Activated CD4-positive, alpha-beta memory T cell treated with anti-CD3 and anti-CD28 coated beads, Interleukin-2, amount 10 ng/mL, durations not matched to agents 7 days and 5 days (primary cell): ENCODE measurements at regions not wholly inside any gene's neighbourhood (a gene's known extent, or its start where the extent isn't known, plus 50 kb on each side); places are given as distances from the start of the nearest gene placed in this dataset.

ENCODE experiments used
- CTCF ChIA-PET: fragments of 350-600 bp; sonication (Branson Sonifier 250); formaldehyde crosslinking; loops from one replicate; lab custom pipeline; 2021; ENCODE audit warnings: antibody characterized with exemption, inconsistent platforms; lab: Charles Lee
- POLR2A ChIA-PET: fragments of 350-600 bp; sonication (Branson Sonifier 250); formaldehyde crosslinking; loops from one replicate; lab custom pipeline; 2021; ENCODE audit warnings: antibody characterized with exemption; lab: Charles Lee
- DNase-seq: peaks from one replicate; pipeline ENCODE4 v3.0.0-alpha.2; 2020
- H3K27ac Mint-ChIP-seq: one replicate; pipeline ENCODE4 v1.8.0; 2021; ENCODE audit warnings: mild to moderate bottlenecking, mixed read lengths
- H3K27me3 Mint-ChIP-seq: one replicate; pipeline ENCODE4 v1.8.0; 2021; ENCODE audit warnings: mixed read lengths
- H3K36me3 Mint-ChIP-seq: one replicate; pipeline ENCODE4 v1.8.0; 2021; ENCODE audit warnings: low read depth, mixed read lengths
- H3K4me1 Mint-ChIP-seq: one replicate; pipeline ENCODE4 v1.8.0; 2021; ENCODE audit warnings: mixed read lengths
- H3K4me3 Mint-ChIP-seq: one replicate; pipeline ENCODE4 v1.8.0; 2021; ENCODE audit warnings: mild to moderate bottlenecking, mixed read lengths
- H3K9me3 Mint-ChIP-seq: one replicate; pipeline ENCODE4 v1.8.0; 2021; ENCODE audit warnings: mixed read lengths

GRCh38 chr17:77470800-77471733 is 330.3 kb downstream of the SEC14L1 start:
- H3K36me3 Mint-ChIP-seq: peaks cover 81% of the 10 kb centered on the region
- H3K9me3 Mint-ChIP-seq: no peaks in the 10 kb centered on the region
- H3K27ac Mint-ChIP-seq: peak overlapping the region; percentile 84
- H3K4me1 Mint-ChIP-seq: peaks cover 92% of the 10 kb centered on the region
- POLR2A ChIA-PET: interaction anchor here (1.3 to 7.4 kb wide), 7 partner anchors 11 to 71 kb away, joined by 4 to 71 read pairs (median 7); no protein-coding TSS in a partner anchor
- DNase-seq: no peak
- CTCF ChIA-PET: interaction anchor here (1.2 to 2.2 kb wide), 2 partner anchors 11 to 30 kb away, joined by 3 to 11 read pairs; no protein-coding TSS in a partner anchor
- no peaks in the 10 kb centered on the region for H3K27me3 Mint-ChIP-seq
- H3K4me3 Mint-ChIP-seq: peak overlapping the region; percentile 30

- Mint-ChIP-seq H3K27ac (peak overlapping the region; percentile 84), H3K27me3 (no peaks in the 10 kb centered on the region), H3K36me3 (peaks cover 76% of the 10 kb centered on the region), H3K4me3 (peak overlapping the region; percentile 12), H3K4me1 (peaks cover 92% of the 10 kb centered on the region), H3K9me3 (no peaks in the 10 kb centered on the region)
- POLR2A ChIA-PET: interaction anchor here (1.3 to 7.4 kb wide), 9 partner anchors 12 to 72 kb away, joined by 3 to 71 read pairs (median 5); no protein-coding TSS in a partner anchor
- DNase-seq: no peak
- CTCF ChIA-PET: interaction anchor here (1.0 to 4.4 kb wide), 9 partner anchors 11 to 140 kb away, joined by 3 to 19 read pairs (median 5); no protein-coding TSS in a partner anchor
Observed at GRCh38 chr17:77471984-77472461, 331.3 kb downstream of the SEC14L1 start.

GRCh38 chr17:77472468-77473310 is 331.9 kb downstream of the SEC14L1 start:
- H3K4me3 Mint-ChIP-seq: peak overlapping the region; percentile 12
- peak overlapping the region; percentile 84 for H3K27ac Mint-ChIP-seq
- ChIA-PET POLR2A (interaction anchor here (0.7 to 7.4 kb wide), 14 partner anchors 12 to 1280 kb away, joined by 3 to 71 read pairs (median 4); no protein-coding TSS in a partner anchor), CTCF (interaction anchor here (0.8 to 4.4 kb wide), 12 partner anchors 12 to 141 kb away, joined by 3 to 19 read pairs (median 3); no protein-coding TSS in a partner anchor)
- DNase-seq: no peak
- H3K27me3 Mint-ChIP-seq: no peaks in the 10 kb centered on the region
- peaks cover 97% of the 10 kb centered on the region for H3K4me1 Mint-ChIP-seq
- peaks cover 80% of the 10 kb centered on the region for H3K36me3 Mint-ChIP-seq
- no peaks in the 10 kb centered on the region for H3K9me3 Mint-ChIP-seq

GRCh38 chr17:77473615-77474226 is 333.0 kb downstream of the SEC14L1 start:
- peak overlapping the region; percentile 84 for H3K27ac Mint-ChIP-seq
- no peaks in the 10 kb centered on the region for H3K27me3 Mint-ChIP-seq
- no peaks in the 10 kb centered on the region for H3K9me3 Mint-ChIP-seq
- H3K4me1 Mint-ChIP-seq: peaks cover 96% of the 10 kb centered on the region
- DNase-seq: no peak
- H3K4me3 Mint-ChIP-seq: no peak overlapping the region
- peaks cover 75% of the 10 kb centered on the region for H3K36me3 Mint-ChIP-seq
- CTCF ChIA-PET: interaction anchor here (0.9 to 4.4 kb wide), 9 partner anchors 10 to 142 kb away, joined by 3 to 19 read pairs (median 5); no protein-coding TSS in a partner anchor
- POLR2A ChIA-PET: interaction anchor here (0.6 to 7.4 kb wide), 19 partner anchors 8 to 484 kb away, joined by 3 to 71 read pairs (median 5); no protein-coding TSS in a partner anchor

GRCh38 chr17:77474292-77474988 is 333.7 kb downstream of the SEC14L1 start:
- no peak for DNase-seq
- POLR2A ChIA-PET: interaction anchor here (0.6 to 7.4 kb wide), 20 partner anchors 9 to 1476 kb away, joined by 3 to 71 read pairs (median 5); no protein-coding TSS in a partner anchor
- Mint-ChIP-seq H3K9me3 (no peaks in the 10 kb centered on the region), H3K4me3 (no peak overlapping the region), H3K27me3 (no peaks in the 10 kb centered on the region), H3K36me3 (peaks cover 75% of the 10 kb centered on the region), H3K4me1 (peaks cover 96% of the 10 kb centered on the region), H3K27ac (peak overlapping the region; percentile 84)
- CTCF ChIA-PET: interaction anchor here (1.0 to 4.4 kb wide), 6 partner anchors 11 to 74 kb away, joined by 3 to 19 read pairs (median 4); no protein-coding TSS in a partner anchor

- peak overlapping the region; percentile 28 for H3K4me3 Mint-ChIP-seq
- H3K27ac Mint-ChIP-seq: peak overlapping the region; percentile 50
- peaks cover 88% of the 10 kb centered on the region for H3K4me1 Mint-ChIP-seq
- DNase-seq: peak; percentile 70
- ChIA-PET POLR2A (interaction anchor here (0.6 to 7.4 kb wide), 16 partner anchors 8 to 1477 kb away, joined by 3 to 71 read pairs (median 6); no protein-coding TSS in a partner anchor), CTCF (interaction anchor here (0.6 to 4.4 kb wide), 6 partner anchors 11 to 86 kb away, joined by 3 to 19 read pairs (median 4); no protein-coding TSS in a partner anchor)
- no peaks in the 10 kb centered on the region for H3K27me3 Mint-ChIP-seq
- peaks cover 70% of the 10 kb centered on the region for H3K36me3 Mint-ChIP-seq
- no peaks in the 10 kb centered on the region for H3K9me3 Mint-ChIP-seq
Observed at GRCh38 chr17:77475016-77475976, 334.5 kb downstream of the SEC14L1 start.

GRCh38 chr17:77476006-77476405 is 335.2 kb downstream of the SEC14L1 start:
- Mint-ChIP-seq H3K27ac (no peak overlapping the region), H3K4me1 (peaks cover 81% of the 10 kb centered on the region), H3K4me3 (no peak overlapping the region), H3K27me3 (no peaks in the 10 kb centered on the region), H3K36me3 (peaks cover 63% of the 10 kb centered on the region), H3K9me3 (no peaks in the 10 kb centered on the region)
- no peak for DNase-seq
- ChIA-PET POLR2A (interaction anchor here (1.6 to 7.4 kb wide), 5 partner anchors 10 to 71 kb away, joined by 5 to 71 read pairs (median 14); no protein-coding TSS in a partner anchor), CTCF (interaction anchor here (1.2 to 4.4 kb wide), 3 partner anchors 16 to 76 kb away, joined by 3 to 19 read pairs (median 3); no protein-coding TSS in a partner anchor)

- DNase-seq: no peak
- H3K9me3 Mint-ChIP-seq: no peaks in the 10 kb centered on the region
- POLR2A ChIA-PET: interaction anchor here (3.3 to 7.4 kb wide), 3 partner anchors 25 to 71 kb away, joined by 12 to 71 read pairs (median 21); no protein-coding TSS in a partner anchor
- no peaks in the 10 kb centered on the region for H3K27me3 Mint-ChIP-seq
- H3K4me3 Mint-ChIP-seq: no peak overlapping the region
- CTCF ChIA-PET: interaction anchor here (1.2 kb wide), 1 partner anchor 16 kb away, joined by 3 read pairs; no protein-coding TSS in a partner anchor
- peaks cover 76% of the 10 kb centered on the region for H3K4me1 Mint-ChIP-seq
- H3K27ac Mint-ChIP-seq: no peak overlapping the region
- peaks cover 58% of the 10 kb centered on the region for H3K36me3 Mint-ChIP-seq
Observed at GRCh38 chr17:77476498-77476897, 335.7 kb downstream of the SEC14L1 start.

- Mint-ChIP-seq H3K4me3 (no peak overlapping the region), H3K9me3 (no peaks in the 10 kb centered on the region), H3K36me3 (peaks cover 51% of the 10 kb centered on the region), H3K4me1 (peaks cover 70% of the 10 kb centered on the region), H3K27ac (peak overlapping the region; percentile 40), H3K27me3 (no peaks in the 10 kb centered on the region)
- CTCF ChIA-PET: interaction anchor here (1.2 to 2.2 kb wide), 2 partner anchors 17 to 47 kb away, joined by 3 to 6 read pairs; no protein-coding TSS in a partner anchor
- POLR2A ChIA-PET: interaction anchor here (1.1 to 7.4 kb wide), 3 partner anchors 25 to 120 kb away, joined by 3 to 71 read pairs (median 21); no protein-coding TSS in a partner anchor
- DNase-seq: no peak
Observed at GRCh38 chr17:77476931-77477805, 336.4 kb downstream of the SEC14L1 start.
